NCI-H146 treated with DMSO at 0.1 percent for 48 hours (cell line): ENCODE measurements at regions not wholly inside any gene's neighbourhood (a gene's known extent, or its start where the extent isn't known, plus 50 kb on each side); places are given as distances from the start of the nearest gene placed in this dataset.

Source experiments
- DNase-seq: peaks from one replicate; lab custom pipeline; 2025; ENCODE audit not compliant: unreplicated experiment; lab: John Stamatoyannopoulos, UW

GRCh38 chr2:14231391-14231898, 401.1 kb upstream of the LRATD1 start:
- DNase-seq: no peak

GRCh38 chr2:14232217-14232616, 400.3 kb upstream of the LRATD1 start:
- no peak for DNase-seq

GRCh38 chr2:14234911-14235310, 397.6 kb upstream of the LRATD1 start:
- DNase-seq: no peak

DNA sequence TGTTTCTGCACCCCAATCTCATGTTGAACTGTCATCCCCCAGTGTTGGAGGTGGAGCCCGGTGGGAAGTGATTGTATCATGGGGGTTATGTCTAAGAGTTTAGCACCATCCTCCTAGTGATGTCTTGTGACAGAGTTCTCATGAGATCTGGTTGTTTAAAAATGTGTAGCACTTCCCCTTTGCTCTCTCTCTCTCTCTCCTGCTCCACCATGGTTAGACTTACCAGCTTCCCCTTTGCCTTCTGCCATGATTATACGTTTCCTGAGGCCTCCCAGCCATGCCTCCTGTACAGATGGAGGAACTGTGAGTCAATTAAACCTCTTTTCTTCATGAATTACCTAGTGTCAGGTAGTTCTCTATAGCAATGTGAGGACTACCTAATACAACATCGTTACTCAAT, 396.9 kb upstream of the LRATD1 start:
- no peak for DNase-seq

DNA sequence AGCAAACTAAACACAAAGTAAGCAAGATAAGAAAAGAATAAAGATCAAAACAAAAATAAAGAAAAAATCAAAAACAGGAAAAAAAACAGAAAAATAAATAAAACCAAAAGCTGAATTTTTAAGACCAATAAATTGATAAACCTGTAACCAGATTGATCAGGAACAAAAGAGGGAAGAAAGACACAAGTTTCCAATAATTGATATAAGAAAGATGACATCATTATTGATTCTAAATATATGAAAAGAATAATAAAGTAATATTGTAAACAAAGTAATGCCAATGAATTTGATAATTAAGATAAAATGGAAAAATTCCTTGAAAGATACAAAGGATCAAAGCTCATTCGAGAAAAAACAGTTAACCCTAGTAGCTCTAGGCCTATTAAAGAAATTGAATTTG, 394.6 kb upstream of the LRATD1 start:
- DNase-seq: no peak

DNA sequence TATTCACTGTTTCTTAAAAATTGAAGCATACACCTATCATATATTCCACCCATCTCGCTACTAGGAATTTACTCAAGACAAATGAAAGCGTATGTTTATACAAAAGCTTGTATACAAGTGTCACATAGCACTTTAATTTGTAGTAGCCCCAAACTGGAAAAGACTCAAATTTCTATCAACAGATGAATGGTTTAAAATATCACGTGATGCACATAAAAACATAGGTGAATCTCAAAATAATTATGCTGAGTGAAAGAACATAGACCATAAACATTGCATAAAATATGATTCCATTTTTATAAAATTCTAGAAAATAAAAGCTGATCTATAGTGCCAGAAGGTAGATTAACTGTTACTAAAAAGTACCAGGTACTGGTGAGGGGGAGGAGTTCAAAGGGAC, 392.9 kb upstream of the LRATD1 start:
- DNase-seq: no peak

DNA sequence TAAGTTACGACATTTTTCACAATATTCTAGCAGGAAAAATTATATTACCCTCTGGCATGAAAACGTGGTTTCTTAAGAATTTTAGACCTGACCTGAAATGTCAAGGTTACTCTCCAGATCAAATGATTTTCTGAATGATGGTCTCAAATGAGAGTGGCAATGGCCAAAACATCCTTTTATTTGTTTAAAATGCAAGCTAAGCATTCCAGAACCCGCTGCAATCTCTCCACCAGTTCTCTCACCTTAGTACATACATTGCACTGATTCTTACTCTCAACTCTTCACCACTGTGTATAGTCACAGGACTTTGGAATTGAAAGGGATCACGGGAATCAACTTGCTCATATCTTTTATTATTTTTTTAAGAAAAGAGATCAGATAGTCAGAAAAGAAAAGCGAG, 391.6 kb upstream of the LRATD1 start:
- DNase-seq: no peak

- DNase-seq: no peak
These were observed 386.6 kb upstream of the LRATD1 start for GRCh38 chr2:14245901-14246300.

- DNase-seq: peak; percentile 78
These were observed 377.2 kb upstream of the LRATD1 start for GRCh38 chr2:14255135-14255820.

DNA sequence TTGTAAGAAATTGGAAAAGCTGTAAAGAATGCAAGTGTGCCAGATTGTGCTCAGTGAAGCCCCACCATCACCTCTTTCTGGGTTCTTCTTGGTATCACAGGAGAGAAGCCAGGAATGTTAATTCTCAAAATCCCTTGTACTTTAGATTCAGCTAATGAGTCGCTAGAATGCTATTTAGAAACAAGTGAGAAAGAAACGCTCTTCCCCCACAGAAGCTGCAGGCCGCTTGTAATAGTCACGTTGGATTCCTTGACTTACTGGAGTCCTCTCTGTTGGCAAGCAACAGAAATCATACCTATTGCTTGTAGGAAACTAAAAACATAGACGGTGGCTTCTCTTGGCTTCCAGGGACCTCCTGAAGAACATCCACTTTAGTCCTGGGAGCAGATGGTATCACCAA, 375.6 kb upstream of the LRATD1 start:
- no peak for DNase-seq

- no peak for DNase-seq
These were observed 374.6 kb upstream of the LRATD1 start for GRCh38 chr2:14257801-14258507.

- no peak for DNase-seq
These were observed 370.7 kb upstream of the LRATD1 start for GRCh38 chr2:14261771-14262170.

DNA sequence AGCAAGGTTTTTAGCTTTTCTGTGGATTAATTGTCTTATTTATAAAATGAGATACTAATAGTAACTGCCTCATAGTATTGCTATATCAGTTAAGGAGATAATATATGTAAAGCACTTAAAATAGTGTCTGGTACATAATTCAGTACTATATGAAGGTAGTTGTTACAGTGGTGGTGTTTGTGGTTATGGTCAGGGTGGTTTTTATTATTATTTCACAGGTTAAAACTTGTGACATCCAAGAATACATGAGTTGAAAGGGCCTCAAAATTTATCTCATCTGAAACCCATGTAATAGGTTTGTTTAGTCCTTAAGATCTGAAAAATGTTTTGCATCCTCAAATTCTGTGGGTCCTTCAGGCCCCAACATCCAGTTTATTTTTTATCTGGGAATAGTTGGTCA, 369.5 kb upstream of the LRATD1 start:
- no peak for DNase-seq

DNA sequence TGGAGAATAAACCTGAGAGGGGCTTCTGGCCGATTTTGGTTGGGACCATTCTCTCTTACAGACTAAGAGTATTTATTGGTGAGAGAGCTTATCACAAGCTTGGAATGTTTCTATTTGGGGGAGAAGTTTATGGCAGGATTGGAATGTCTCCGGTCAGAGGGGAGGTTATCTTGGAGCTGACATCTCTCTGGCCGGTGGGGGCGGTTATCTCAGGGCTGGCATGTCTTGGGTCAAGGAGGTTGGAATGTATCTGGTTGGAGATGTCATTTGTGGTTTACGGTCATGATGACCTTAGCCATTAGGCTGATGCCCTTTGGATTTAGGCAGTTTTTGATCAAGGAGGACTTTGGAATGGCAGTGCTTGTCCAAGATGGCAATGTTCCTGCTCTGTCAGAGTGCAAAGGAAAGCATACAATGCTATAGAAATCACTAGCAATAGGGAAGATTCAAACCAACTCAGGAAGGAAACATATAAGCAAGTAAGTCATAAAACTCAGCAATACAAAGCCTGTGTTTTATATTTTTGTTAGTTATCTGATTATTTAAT, 362.4 kb upstream of the LRATD1 start:
- no peak for DNase-seq

DNA sequence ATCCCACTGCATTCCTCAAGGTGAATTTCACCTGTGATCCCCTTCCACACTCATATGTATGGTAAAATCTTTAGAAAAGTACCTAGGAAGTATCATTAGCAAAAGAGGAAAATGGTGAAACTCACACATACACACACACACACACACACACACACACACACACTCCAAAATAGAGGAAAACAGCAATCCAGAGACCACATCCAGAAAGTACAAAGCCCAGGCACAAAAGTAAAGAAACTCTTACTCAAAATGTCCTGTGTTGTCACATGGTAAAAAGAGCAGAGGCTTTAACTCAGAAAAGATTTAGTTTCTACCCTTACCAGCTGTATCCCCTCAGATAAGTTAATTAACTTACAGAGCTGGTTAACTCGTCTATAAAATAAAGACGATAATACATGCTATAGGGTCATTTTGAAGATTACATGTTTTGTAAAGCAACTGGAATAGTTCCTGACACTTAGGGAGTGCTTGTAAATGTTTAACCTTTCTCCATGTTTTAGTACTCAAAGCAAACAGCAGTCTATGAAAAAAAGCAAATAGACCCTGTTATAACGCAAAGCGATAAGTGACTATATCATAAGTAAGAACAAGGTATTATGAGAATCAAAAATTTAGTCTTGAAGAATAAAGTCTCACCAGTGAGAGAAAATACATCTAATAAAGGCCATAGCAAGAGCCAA, 360.0 kb upstream of the LRATD1 start:
- DNase-seq: no peak

DNA sequence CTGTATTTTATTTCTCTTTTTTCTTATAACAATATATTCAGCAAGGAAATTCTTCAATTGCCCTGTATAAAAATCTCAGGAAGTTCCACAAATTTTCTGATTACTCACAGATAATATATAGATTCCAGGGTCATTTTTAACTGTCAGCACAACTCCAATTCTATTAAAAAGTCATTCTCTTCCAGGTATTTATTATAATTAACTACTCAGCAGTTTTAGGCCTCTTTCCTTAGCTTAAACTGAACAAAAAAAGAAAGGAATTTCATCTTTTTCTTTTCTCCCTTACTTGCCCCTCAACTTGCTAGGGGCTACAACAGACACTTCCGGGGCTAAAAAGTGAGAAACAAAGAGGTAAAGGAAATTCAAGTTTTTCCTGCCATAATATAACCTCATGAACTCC, 358.9 kb upstream of the LRATD1 start:
- no peak for DNase-seq

- no peak for DNase-seq
These were observed 348.3 kb upstream of the LRATD1 start for GRCh38 chr2:14284244-14284643.

DNA sequence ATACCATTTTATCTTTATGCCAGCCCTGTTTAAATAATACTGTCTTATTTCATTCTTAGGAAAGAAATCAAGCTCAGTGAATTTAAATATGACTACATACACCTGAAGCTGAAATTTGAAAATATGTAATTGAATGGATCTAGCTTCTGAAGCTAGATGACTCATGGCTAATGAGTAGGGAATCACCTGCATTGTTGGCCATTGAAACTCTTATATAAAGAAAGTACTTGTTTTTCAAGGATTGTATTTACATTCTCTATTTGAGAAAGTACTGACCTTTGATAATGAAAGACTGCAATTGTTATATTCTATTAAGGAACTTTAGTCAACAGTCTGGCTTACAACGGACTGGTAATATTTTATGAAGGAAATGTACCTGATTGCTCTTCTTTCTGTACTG, 346.7 kb upstream of the LRATD1 start:
- peak; percentile 11 for DNase-seq

DNA sequence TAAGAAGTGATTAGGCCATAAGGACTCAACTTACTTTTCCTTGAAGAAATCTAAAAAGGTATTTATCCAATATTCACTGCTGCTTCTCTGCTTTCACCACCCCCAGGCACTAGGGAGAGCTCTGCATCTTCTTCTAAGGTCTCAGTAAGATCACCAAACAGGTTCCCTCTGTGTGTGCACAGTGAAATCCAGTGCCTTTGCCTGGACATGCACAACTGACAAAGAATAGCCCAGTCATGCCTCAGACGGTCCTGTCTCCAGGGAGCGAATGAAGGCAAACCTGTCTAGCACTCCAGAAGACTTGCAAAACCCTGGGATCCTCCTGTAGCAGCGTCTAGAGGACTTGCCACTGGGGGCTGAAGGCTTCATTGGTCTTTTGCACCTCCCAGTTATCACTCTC, 344.5 kb upstream of the LRATD1 start:
- DNase-seq: peak; percentile 45

GRCh38 chr2:14292964-14293363, 339.6 kb upstream of the LRATD1 start:
- no peak for DNase-seq

DNA sequence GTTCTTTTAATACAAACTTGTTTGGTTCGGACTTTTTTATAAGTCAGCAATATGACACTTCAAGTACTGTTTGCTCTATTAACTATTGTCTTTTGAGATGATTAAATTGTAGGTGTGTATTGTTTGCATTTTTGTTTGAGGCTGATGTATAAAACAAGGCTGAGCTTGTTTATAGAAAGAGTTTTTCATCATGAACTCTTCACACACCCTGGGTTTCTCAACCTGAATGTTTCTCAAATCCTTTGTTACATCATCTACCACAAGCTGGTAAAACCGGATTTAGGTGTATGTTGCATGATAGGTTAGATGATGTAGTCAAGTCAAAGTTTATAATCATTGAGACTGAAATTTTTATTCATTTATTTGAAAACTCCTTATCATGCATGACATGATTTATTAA, 335.2 kb upstream of the LRATD1 start:
- DNase-seq: no peak

GRCh38 chr2:14297906-14298305, 334.6 kb upstream of the LRATD1 start:
- DNase-seq: no peak
